ENCODE measurements at regions not wholly inside any gene's neighbourhood (a gene's known extent, or its start where the extent isn't known, plus 50 kb on each side); places are given as distances from the start of the nearest gene placed in this dataset.
"Not testable (repeated sequence)": the region's sequence is repeated elsewhere in the genome, so short reads cannot be mapped to it uniquely, and the experiment has no call there.

GRCh38 chr12:127579446-127579845 lies 687.5 kb upstream of the TMEM132C start:
- DNase-seq (ENCODE audit: low spot score): no peak

GRCh38 chr12:127582074-127582473 lies 684.9 kb upstream of the TMEM132C start:
- DNase-seq (ENCODE audit: low spot score): no peak

GRCh38 chr12:127583041-127583440 lies 683.9 kb upstream of the TMEM132C start:
- DNase-seq (ENCODE audit: low spot score): no peak

GRCh38 chr12:127588249-127588648 lies 678.7 kb upstream of the TMEM132C start:
- no peak for DNase-seq (ENCODE audit: low spot score)

GRCh38 chr12:127589541-127589940 lies 677.4 kb upstream of the TMEM132C start:
- no peak for DNase-seq (ENCODE audit: low spot score)

- DNase-seq (ENCODE audit: low spot score): no peak
Observed at GRCh38 chr12:127590868-127591267, 676.1 kb upstream of the TMEM132C start.

- no peak for DNase-seq (ENCODE audit: low spot score)
Observed at GRCh38 chr12:127592245-127592644, 674.7 kb upstream of the TMEM132C start.

- no peak for DNase-seq (ENCODE audit: low spot score)
Observed at GRCh38 chr12:127594351-127594970, 672.5 kb upstream of the TMEM132C start.

GRCh38 chr12:127595506-127595905 lies 671.5 kb upstream of the TMEM132C start:
- DNase-seq (ENCODE audit: low spot score): no peak

GRCh38 chr12:127596891-127597290 lies 670.1 kb upstream of the TMEM132C start:
- no peak for DNase-seq (ENCODE audit: low spot score)

- no peak for DNase-seq (ENCODE audit: low spot score)
Observed at GRCh38 chr12:127599436-127599835, 667.5 kb upstream of the TMEM132C start.

GRCh38 chr12:127600211-127600610 lies 666.8 kb upstream of the TMEM132C start:
- no peak for DNase-seq (ENCODE audit: low spot score)

GRCh38 chr12:127606476-127607015 lies 660.4 kb upstream of the TMEM132C start:
- no peak for DNase-seq (ENCODE audit: low spot score)

- DNase-seq (ENCODE audit: low spot score): no peak
Observed at GRCh38 chr12:127607146-127607725, 659.7 kb upstream of the TMEM132C start.

GRCh38 chr12:127608359-127608758 lies 658.6 kb upstream of the TMEM132C start:
- not testable (repeated sequence) for DNase-seq (ENCODE audit: low spot score)

- DNase-seq (ENCODE audit: low spot score): no peak
Observed at GRCh38 chr12:127613056-127613455, 653.9 kb upstream of the TMEM132C start.

- DNase-seq (ENCODE audit: low spot score): no peak
Observed at GRCh38 chr12:127619869-127620734, 646.9 kb upstream of the TMEM132C start.

GRCh38 chr12:127620735-127621355 lies 646.1 kb upstream of the TMEM132C start:
- no peak for DNase-seq (ENCODE audit: low spot score)

- DNase-seq (ENCODE audit: low spot score): no peak
Observed at GRCh38 chr12:127621366-127621765, 645.6 kb upstream of the TMEM132C start.

GRCh38 chr12:127623362-127623761 lies 643.6 kb upstream of the TMEM132C start:
- DNase-seq (ENCODE audit: low spot score): no peak

- DNase-seq (ENCODE audit: low spot score): no peak
Observed at GRCh38 chr12:127625176-127625771, 641.7 kb upstream of the TMEM132C start.

- no peak for DNase-seq (ENCODE audit: low spot score)
Observed at GRCh38 chr12:127628645-127629044, 638.3 kb upstream of the TMEM132C start.

Data from NAMALWA (cell line).